Ovary (tissue), 7 donors: ENCODE measurements at regions not wholly inside any gene's neighbourhood (a gene's known extent, or its start where the extent isn't known, plus 50 kb on each side); places are given as distances from the start of the nearest gene placed in this dataset.

Source experiments
- DNase-seq, 5 donors: peaks; one replicate each; pipeline ENCODE4 v3.0.0-alpha.2; 2019 to 2020
- H3K27ac ChIP-seq, 2 donors: fragments of 200-600 bp; one replicate each; pipeline versions ENCODE4 v1.5.1 to v1.8.0; 2019 to 2022
- H3K27me3 ChIP-seq: fragments of 200-600 bp; one replicate; pipeline ENCODE4 v1.8.0; 2022
- H3K36me3 ChIP-seq: fragments of 200-600 bp; sonication (generic); one replicate; pipeline ENCODE4 v1.5.1; 2019
- H3K4me1 ChIP-seq: one replicate; pipeline ENCODE4 v1.8.1; 2013; ENCODE audit warnings: mild to moderate bottlenecking, moderate library complexity; ENCODE audit not compliant: insufficient read depth
- H3K4me3 ChIP-seq: fragments of 200-600 bp; sonication (generic); one replicate; pipeline ENCODE4 v1.5.1; 2017
- H3K9me3 ChIP-seq, 2 donors: fragments of 200-600 bp in 1 of 2; sonication (generic) in 1 of 2; one replicate each; pipeline versions ENCODE4 v1.5.1 to v1.8.1; 2013 to 2019; ENCODE audit warnings: mild to moderate bottlenecking in 1 of 2, moderate library complexity in 1 of 2
- CTCF ChIP-seq, 3 donors: fragments of 450-650 bp in 2 of 3; fragments of 200-600 bp in 1 of 3; IDR thresholded peaks; one replicate each; pipeline versions ENCODE4 v1.5.1 to v1.8.0; 2016 to 2022; ENCODE audit warnings: antibody characterized with exemption in 3 of 3, mild to moderate bottlenecking in 1 of 3
- EP300 ChIP-seq: sonication (generic); formaldehyde crosslinking; IDR thresholded peaks from one replicate; pipeline ENCODE4 v1.6.1; 2017; ENCODE audit warnings: antibody characterized with exemption
- POLR2A ChIP-seq: fragments of 450-650 bp; IDR thresholded peaks from one replicate; pipeline ENCODE4 v1.6.1; 2017; ENCODE audit warnings: antibody characterized with exemption, mild to moderate bottlenecking, moderate library complexity
- WGBS, 3 donors: extraction: QIAGEN DNeasy Blood & Tissue Kit in 1 of 3; methylation state at CpG; one replicate each; pipeline versions ENCODE4 v1.1.5 to v1.1.7; 2013 to 2017; 5-methylcytosine and 5-hydroxymethylcytosine counted together
- intact Hi-C, 4 donors: fragments of 100-400 bp; cut with DNase I; formaldehyde crosslinking; loops; one replicate each; pipeline versions ENCODE4 v1.11.0 to v1.15.1; 2022 to 2023
- donor health status: DM: no; HTN: no; CAD: no; lungs with moderate emphysema.
- donor health status: DM: no; HTN: no; CAD: no.
- donor health status: Bipolar disorder and iron deficiency.
- donor health status: DM: no; HTN: no; CAD: no.
- donor health status: DM: yes; HTN: yes; CAD: no.

DNA sequence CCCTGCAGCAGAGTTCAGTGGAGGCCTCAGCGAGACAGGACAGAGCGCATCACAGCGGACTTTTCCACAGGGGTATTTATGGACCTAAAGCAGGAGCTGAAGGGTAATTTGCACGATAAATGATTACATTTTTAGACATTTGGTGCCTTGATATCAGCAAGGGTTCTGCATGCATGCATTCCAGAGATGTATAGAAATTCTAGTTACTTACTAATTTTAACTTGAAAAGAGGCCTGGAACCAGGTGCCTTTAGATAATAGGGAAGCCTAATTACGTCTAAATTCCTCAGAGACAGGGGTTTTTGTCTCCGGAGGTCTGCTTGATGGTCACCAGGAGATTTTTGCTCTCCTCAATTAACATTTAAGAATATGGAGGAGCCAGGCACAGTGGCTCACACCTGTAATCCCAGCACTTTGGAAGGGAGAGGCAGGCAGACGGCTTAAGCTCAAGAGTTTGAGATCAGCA, 79.8 kb upstream of the MFGE8 start:
- no peak for TF ChIP-seq POLR2A
- TF ChIP-seq EP300 = no peak
- no peak for TF ChIP-seq CTCF (IDR thresholded peaks at IDR 0.05)

DNA sequence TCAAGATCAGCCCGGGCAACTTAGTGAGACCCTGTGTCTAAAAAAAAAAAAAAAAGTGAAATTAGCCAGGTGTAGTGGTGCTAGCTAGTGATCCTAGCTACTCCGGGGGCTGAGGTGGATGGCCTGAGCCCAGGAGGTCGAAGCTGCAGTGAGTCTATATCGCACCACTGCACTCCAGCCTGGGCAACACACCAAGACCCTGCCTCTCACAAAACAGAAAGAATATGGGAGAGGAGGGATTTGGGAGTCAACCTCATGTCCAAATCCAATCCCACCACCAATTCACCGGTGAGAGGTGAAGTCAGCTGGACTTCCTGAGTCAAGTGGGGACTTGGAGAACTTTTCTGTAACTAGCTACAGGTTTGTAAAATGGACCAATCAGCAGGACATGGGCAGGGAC, 80.5 kb upstream of the MFGE8 start:
- WGBS, 3 donors = 73 to 84% (median 78%) methylated on average over 5 of the region's 5 CpGs
- Histone ChIP-seq H3K4me3 (no peak overlapping the region), H3K27me3 (no peaks in the 10 kb centered on the region), H3K4me1 (no peaks in the 10 kb centered on the region), H3K9me3 (no peaks in the 10 kb centered on the region), H3K36me3 (no peaks in the 10 kb centered on the region), H3K27ac (no peak overlapping the region)
- intact Hi-C loops = no loop called here
- DNase-seq = no peak
- TF ChIP-seq POLR2A = no peak
- TF ChIP-seq EP300 = no peak
- no peak for TF ChIP-seq CTCF (IDR thresholded peaks at IDR 0.05)

More for the DNA sequence above, 79.8 kb upstream of the MFGE8 start:
- no peak for DNase-seq
- intact Hi-C loops = no loop called here
- no peaks in the 10 kb centered on the region for H3K36me3 ChIP-seq
- H3K4me3 ChIP-seq = no peak overlapping the region
- H3K27ac ChIP-seq = no peak overlapping the region
- H3K27me3 ChIP-seq = no peaks in the 10 kb centered on the region
- no peaks in the 10 kb centered on the region for H3K9me3 ChIP-seq
- 71 to 84% (median 72%) methylated on average over 7 of the region's 7 CpGs for WGBS, 3 donors
- H3K4me1 ChIP-seq = no peaks in the 10 kb centered on the region

DNA sequence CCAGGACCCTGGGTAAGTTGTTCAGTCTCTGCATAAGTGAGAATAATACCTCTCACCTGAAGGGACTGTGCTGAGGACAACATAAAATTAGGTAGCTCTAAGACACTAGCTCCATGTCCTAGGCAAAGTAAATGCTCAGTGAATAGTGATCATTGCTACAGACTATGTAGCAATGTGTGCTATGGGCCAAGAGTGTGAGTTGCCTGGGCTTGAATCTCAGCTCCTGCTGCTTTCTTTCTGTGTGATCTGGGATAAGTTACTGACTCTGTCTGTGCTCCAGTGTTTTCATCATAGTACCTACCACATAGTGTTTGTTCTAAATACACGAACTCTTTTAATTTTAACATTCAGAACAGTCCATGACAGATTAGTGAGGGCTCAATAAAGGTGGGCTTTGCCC, 81.1 kb upstream of the MFGE8 start:
- Histone ChIP-seq H3K4me1 (no peaks in the 10 kb centered on the region), H3K36me3 (no peaks in the 10 kb centered on the region), H3K27me3 (no peaks in the 10 kb centered on the region), H3K27ac (no peak overlapping the region), H3K9me3 (no peaks in the 10 kb centered on the region), H3K4me3 (no peak overlapping the region)
- TF ChIP-seq EP300 (no peak), CTCF (IDR thresholded peaks at IDR 0.05) (no peak), POLR2A (no peak)
- DNase-seq = no peak
- intact Hi-C loops = no loop called here
- WGBS, 3 donors = 86 to 94% (median 93%) methylated on average over 1 of the region's 1 CpG

- Histone ChIP-seq H3K27me3 (no peaks in the 10 kb centered on the region), H3K27ac (no peak overlapping the region), H3K4me1 (no peaks in the 10 kb centered on the region), H3K4me3 (no peak overlapping the region), H3K36me3 (no peaks in the 10 kb centered on the region), H3K9me3 (no peaks in the 10 kb centered on the region)
- WGBS, 3 donors = 37 to 55% (median 48%) methylated on average over 3 of the region's 3 CpGs
- TF ChIP-seq POLR2A = no peak
- no peak for TF ChIP-seq EP300
- no peak for TF ChIP-seq CTCF (IDR thresholded peaks at IDR 0.05)
- DNase-seq = no peak
- intact Hi-C loops = no loop called here
Measured at GRCh38 chr15:88995449-88995848, 82.3 kb upstream of the MFGE8 start.

DNA sequence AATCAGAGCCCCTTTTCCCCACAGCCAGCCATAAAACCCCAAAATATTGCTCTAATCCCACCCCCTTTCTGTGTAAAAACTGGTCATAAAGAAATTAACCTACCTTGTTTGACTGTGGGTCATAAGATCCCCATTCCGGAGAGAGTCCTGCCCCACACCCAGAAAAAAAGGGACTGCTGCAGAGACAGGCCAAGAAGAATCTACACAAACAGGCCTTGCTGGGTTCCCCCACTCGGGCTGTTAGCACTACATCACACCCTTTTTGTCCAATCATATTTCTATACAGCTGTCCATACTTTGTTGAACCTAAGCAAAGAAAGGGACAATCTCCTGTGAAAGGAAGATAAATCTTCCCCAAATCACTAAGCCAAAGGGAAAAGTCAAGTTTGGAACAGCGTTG, 84.4 kb upstream of the MFGE8 start:
- H3K27me3 ChIP-seq = no peaks in the 10 kb centered on the region
- intact Hi-C loops = no loop called here

More for the DNA sequence above, 84.4 kb upstream of the MFGE8 start:
- Histone ChIP-seq H3K4me1 (peaks cover 7% of the 10 kb centered on the region), H3K4me3 (no peak overlapping the region), H3K36me3 (no peaks in the 10 kb centered on the region), H3K27ac (no peak overlapping the region), H3K9me3 (no peaks in the 10 kb centered on the region)
- TF ChIP-seq POLR2A (no peak), EP300 (no peak), CTCF (IDR thresholded peaks at IDR 0.05) (no peak)
- 83 to 91% (median 85%) methylated on average over 3 of the region's 3 CpGs for WGBS, 3 donors
- no peak for DNase-seq
